Gastroesophageal sphincter (tissue), 3 donors: ENCODE measurements at regions not wholly inside any gene's neighbourhood (a gene's known extent, or its start where the extent isn't known, plus 50 kb on each side); places are given as distances from the start of the nearest gene placed in this dataset.

Source experiments
- POLR2A ChIP-seq, 2 donors: fragments of 450-650 bp; IDR thresholded peaks; one replicate each; pipeline ENCODE4 v1.6.1; 2017; ENCODE audit warnings: antibody characterized with exemption in 2 of 2, mild to moderate bottlenecking in 2 of 2, moderate library complexity in 1 of 2
- POLR2AphosphoS5 ChIP-seq: sonication (generic); formaldehyde crosslinking; IDR thresholded peaks from one replicate; pipeline ENCODE4 v1.6.1; 2017; ENCODE audit warnings: antibody characterized with exemption
- TF ChIP-seq, protein P1 (sequence below), 4 experiments: fragments of 200-600 bp in 2 of 4; fragments of 450-650 bp in 2 of 4; sonication (generic) in 1 of 4; IDR thresholded peaks; one replicate each; pipeline ENCODE4 v1.5.1; 2017 to 2019; ENCODE audit warnings: antibody characterized with exemption in 4 of 4, mild to moderate bottlenecking in 2 of 4, moderate library complexity in 2 of 4

- TF ChIP-seq POLR2A (IDR thresholded peaks at IDR 0.05) (no peak), POLR2AphosphoS5 (no peak)
- TF ChIP-seq, protein P1, sequence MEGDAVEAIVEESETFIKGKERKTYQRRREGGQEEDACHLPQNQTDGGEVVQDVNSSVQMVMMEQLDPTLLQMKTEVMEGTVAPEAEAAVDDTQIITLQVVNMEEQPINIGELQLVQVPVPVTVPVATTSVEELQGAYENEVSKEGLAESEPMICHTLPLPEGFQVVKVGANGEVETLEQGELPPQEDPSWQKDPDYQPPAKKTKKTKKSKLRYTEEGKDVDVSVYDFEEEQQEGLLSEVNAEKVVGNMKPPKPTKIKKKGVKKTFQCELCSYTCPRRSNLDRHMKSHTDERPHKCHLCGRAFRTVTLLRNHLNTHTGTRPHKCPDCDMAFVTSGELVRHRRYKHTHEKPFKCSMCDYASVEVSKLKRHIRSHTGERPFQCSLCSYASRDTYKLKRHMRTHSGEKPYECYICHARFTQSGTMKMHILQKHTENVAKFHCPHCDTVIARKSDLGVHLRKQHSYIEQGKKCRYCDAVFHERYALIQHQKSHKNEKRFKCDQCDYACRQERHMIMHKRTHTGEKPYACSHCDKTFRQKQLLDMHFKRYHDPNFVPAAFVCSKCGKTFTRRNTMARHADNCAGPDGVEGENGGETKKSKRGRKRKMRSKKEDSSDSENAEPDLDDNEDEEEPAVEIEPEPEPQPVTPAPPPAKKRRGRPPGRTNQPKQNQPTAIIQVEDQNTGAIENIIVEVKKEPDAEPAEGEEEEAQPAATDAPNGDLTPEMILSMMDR (IDR thresholded peaks at IDR 0.05): no peak
Observed at GRCh38 chr6:44735630-44735963, 348.1 kb downstream of the CDC5L start.
